Breast epithelium (tissue), 4 donors: ENCODE measurements at regions not wholly inside any gene's neighbourhood (a gene's known extent, or its start where the extent isn't known, plus 50 kb on each side); places are given as distances from the start of the nearest gene placed in this dataset.

Source experiments
- DNase-seq, 2 donors: peaks; one replicate each; pipeline ENCODE4 v3.0.0-alpha.2; 2019; ENCODE audit warnings: low spot score in 2 of 2
- H3K27ac ChIP-seq, 2 donors: fragments of 200-600 bp; sonication (generic) in 1 of 2; one replicate each; pipeline ENCODE4 v1.5.1; 2016 to 2019; ENCODE audit warnings: mild to moderate bottlenecking in 1 of 2
- H3K27me3 ChIP-seq, 2 donors: fragments of 200-600 bp; sonication (generic) in 1 of 2; one replicate each; pipeline versions ENCODE4 v1.5.1 to v1.6.0; 2017 to 2019; ENCODE audit warnings: control low read depth in 1 of 2, mild to moderate bottlenecking in 1 of 2
- H3K36me3 ChIP-seq: fragments of 200-600 bp; one replicate; pipeline ENCODE4 v1.5.1; 2019
- H3K4me1 ChIP-seq, 2 donors: fragments of 200-600 bp; sonication (generic); one replicate each; pipeline ENCODE4 v1.5.1; 2016 to 2019; ENCODE audit warnings: control low read depth in 1 of 2
- H3K4me3 ChIP-seq, 3 donors: fragments of 200-600 bp; sonication (generic); 1 replicate in 2 of 3; 2 replicates in 1 of 3; pipeline ENCODE4 v1.5.1; 2016 to 2019; ENCODE audit warnings: mild to moderate bottlenecking in 3 of 3, moderate library complexity in 2 of 3
- H3K9me3 ChIP-seq, 2 donors: fragments of 200-600 bp; sonication (generic) in 1 of 2; one replicate each; pipeline ENCODE4 v1.5.1; 2016 to 2019; ENCODE audit warnings: control low read depth in 1 of 2
- CTCF ChIP-seq, 3 donors: fragments of 450-650 bp; IDR thresholded peaks; one replicate each; pipeline ENCODE4 v1.5.1; 2016 to 2017; ENCODE audit warnings: antibody characterized with exemption in 3 of 3, mild to moderate bottlenecking in 3 of 3, moderate library complexity in 3 of 3
- POLR2A ChIP-seq: fragments of 450-650 bp; IDR thresholded peaks from one replicate; pipeline ENCODE4 v1.6.1; 2016; ENCODE audit warnings: antibody characterized with exemption, mild to moderate bottlenecking, moderate library complexity
- POLR2AphosphoS5 ChIP-seq, 3 donors: sonication (generic); formaldehyde crosslinking; IDR thresholded peaks; one replicate each; pipeline ENCODE4 v1.6.1; 2017; ENCODE audit warnings: antibody characterized with exemption in 3 of 3
- intact Hi-C: fragments of 100-400 bp; cut with DNase I; formaldehyde crosslinking; loops from one replicate; pipeline ENCODE4 v1.15.1; 2023; ENCODE audit warnings: low total_unique reads

- intact Hi-C loops: no loop called here
- H3K27ac ChIP-seq: no peak overlapping the region
- no peak for DNase-seq
- no peaks in the 10 kb centered on the region for H3K4me1 ChIP-seq
- no peaks in the 10 kb centered on the region for H3K27me3 ChIP-seq
- no peaks in the 10 kb centered on the region for H3K36me3 ChIP-seq
- no peak overlapping the region for H3K4me3 ChIP-seq
- TF ChIP-seq CTCF (IDR thresholded peaks at IDR 0.05) (no peak), POLR2AphosphoS5 (IDR thresholded peaks at IDR 0.05) (no peak), POLR2A (no peak)
- no peaks in the 10 kb centered on the region for H3K9me3 ChIP-seq
These were observed 351.5 kb downstream of the KLF12 start for GRCh38 chr13:73782450-73783449.

GRCh38 chr13:73781384-73781783 lies 352.8 kb downstream of the KLF12 start:
- Histone ChIP-seq H3K9me3 (no peaks in the 10 kb centered on the region), H3K27ac (no peak overlapping the region), H3K36me3 (no peaks in the 10 kb centered on the region), H3K27me3 (no peaks in the 10 kb centered on the region), H3K4me3 (no peak overlapping the region), H3K4me1 (no peaks in the 10 kb centered on the region)
- no peak for DNase-seq
- TF ChIP-seq POLR2AphosphoS5 (IDR thresholded peaks at IDR 0.05) (no peak), CTCF (IDR thresholded peaks at IDR 0.05) (no peak), POLR2A (no peak)
- intact Hi-C loops: no loop called here

GRCh38 chr13:73779881-73780280 lies 354.3 kb downstream of the KLF12 start:
- H3K4me3 ChIP-seq: no peak overlapping the region
- intact Hi-C loops: no loop called here
- no peak overlapping the region for H3K27ac ChIP-seq
- TF ChIP-seq POLR2AphosphoS5 (IDR thresholded peaks at IDR 0.05): no peak
- TF ChIP-seq CTCF (IDR thresholded peaks at IDR 0.05): no peak
- no peak for TF ChIP-seq POLR2A
- no peaks in the 10 kb centered on the region for H3K27me3 ChIP-seq
- H3K36me3 ChIP-seq: no peaks in the 10 kb centered on the region
- H3K4me1 ChIP-seq: no peaks in the 10 kb centered on the region
- DNase-seq: no peak
- H3K9me3 ChIP-seq: no peaks in the 10 kb centered on the region

- H3K36me3 ChIP-seq: no peaks in the 10 kb centered on the region
- H3K4me3 ChIP-seq: no peak overlapping the region
- no peaks in the 10 kb centered on the region for H3K4me1 ChIP-seq
- TF ChIP-seq POLR2A (no peak), POLR2AphosphoS5 (IDR thresholded peaks at IDR 0.05) (no peak), CTCF (IDR thresholded peaks at IDR 0.05) (no peak)
- no peaks in the 10 kb centered on the region for H3K27me3 ChIP-seq
- DNase-seq: no peak
- H3K27ac ChIP-seq: no peak overlapping the region
- no peaks in the 10 kb centered on the region for H3K9me3 ChIP-seq
- intact Hi-C loops: no loop called here
These were observed 355.9 kb downstream of the KLF12 start for GRCh38 chr13:73778242-73778864.

GRCh38 chr13:73777134-73777533 lies 357.1 kb downstream of the KLF12 start:
- intact Hi-C loops: no loop called here
- Histone ChIP-seq H3K27me3 (no peaks in the 10 kb centered on the region), H3K9me3 (no peaks in the 10 kb centered on the region), H3K36me3 (no peaks in the 10 kb centered on the region), H3K4me3 (no peak overlapping the region), H3K4me1 (no peaks in the 10 kb centered on the region), H3K27ac (no peak overlapping the region)
- TF ChIP-seq POLR2AphosphoS5 (IDR thresholded peaks at IDR 0.05) (no peak), CTCF (IDR thresholded peaks at IDR 0.05) (no peak)
- DNase-seq: no peak
